CD14-positive monocyte (primary cell): ENCODE measurements at regions not wholly inside any gene's neighbourhood (a gene's known extent, or its start where the extent isn't known, plus 50 kb on each side); places are given as distances from the start of the nearest gene placed in this dataset.
A peak's percentile ranks its signal among the peaks of the same experiment; 100 is the strongest.

Experiments used
- DNase-seq, 3 donors: peaks; one replicate each; pipeline ENCODE4 v3.0.0-alpha.2; 2011 to 2022
- H2AFZ ChIP-seq: 2 replicates; pipeline ENCODE4 v1.6.0; 2012; ENCODE audit warnings: mild to moderate bottlenecking, low read depth, low read length, inconsistent platforms; ENCODE audit not compliant: insufficient read depth, poor library complexity, severe bottlenecking
- H3K27ac ChIP-seq, 2 donors: 1 replicate in 1 of 2; 2 replicates in 1 of 2; pipeline ENCODE4 v1.5.1; 2012 to 2013; ENCODE audit warnings: low read length in 2 of 2, control low read depth in 1 of 2, inconsistent platforms in 1 of 2, low read depth in 1 of 2, mild to moderate bottlenecking in 1 of 2
- H3K27me3 ChIP-seq, 2 donors: one replicate each; pipeline versions ENCODE4 v1.6.0 to v1.6.1; 2011 to 2013; ENCODE audit warnings: low read length in 2 of 2; ENCODE audit not compliant: control insufficient read depth in 2 of 2, insufficient read depth in 2 of 2
- H3K36me3 ChIP-seq, 2 donors: replicated peaks in 1 of 2; 1 replicate in 1 of 2; 2 replicates in 1 of 2; pipeline versions ENCODE4 v1.5.1 to v1.6.1; 2012 to 2013; ENCODE audit warnings: low read length in 2 of 2, control low read depth in 1 of 2, inconsistent platforms in 1 of 2, mild to moderate bottlenecking in 1 of 2; ENCODE audit not compliant: insufficient read depth in 2 of 2, control insufficient read depth in 1 of 2
- H3K4me1 ChIP-seq, 2 donors: 1 replicate in 1 of 2; 2 replicates in 1 of 2; pipeline versions ENCODE4 v1.5.1 to v1.6.1; 2012 to 2013; ENCODE audit warnings: low read length in 2 of 2, control low read depth in 1 of 2, inconsistent platforms in 1 of 2, mild to moderate bottlenecking in 1 of 2, moderate library complexity in 1 of 2; ENCODE audit not compliant: insufficient read depth in 2 of 2, control insufficient read depth in 1 of 2
- H3K4me2 ChIP-seq: replicated peaks from 2 replicates; pipeline ENCODE3; 2012; ENCODE audit warnings: low read length, moderate library complexity, mild to moderate bottlenecking; ENCODE audit not compliant: poor library complexity, severe bottlenecking; ENCODE audit errors: extremely low read depth
- H3K4me3 ChIP-seq, 3 experiments: fragments of 200-600 bp in 1 of 3; sonication (generic) in 1 of 3; replicated peaks in 1 of 3; 1 replicate in 2 of 3; 2 replicates in 1 of 3; pipeline ENCODE4 v1.5.1; 2011 to 2013; ENCODE audit warnings: low read length in 3 of 3, mild to moderate bottlenecking in 3 of 3, control low read depth in 2 of 3, low read depth in 2 of 3, inconsistent platforms in 1 of 3, moderate library complexity in 1 of 3
- H3K79me2 ChIP-seq: 2 replicates; pipeline ENCODE4 v1.6.0; 2012; ENCODE audit warnings: mild to moderate bottlenecking, control low read depth, inconsistent platforms, low read length, moderate library complexity; ENCODE audit not compliant: insufficient read depth
- H3K9ac ChIP-seq: 2 replicates; pipeline ENCODE4 v1.6.0; 2017; ENCODE audit warnings: low read length, mild to moderate bottlenecking; ENCODE audit not compliant: insufficient read depth, poor library complexity, severe bottlenecking
- H3K9me3 ChIP-seq, 2 donors: replicated peaks in 1 of 2; 1 replicate in 1 of 2; 2 replicates in 1 of 2; pipeline versions ENCODE4 v1.5.1 to v1.6.1; 2012 to 2013; ENCODE audit warnings: low read length in 2 of 2, control low read depth in 1 of 2; ENCODE audit not compliant: control insufficient read depth in 1 of 2, insufficient read depth in 1 of 2
- H4K20me1 ChIP-seq: 2 replicates; pipeline ENCODE4 v1.6.0; 2012; ENCODE audit warnings: mild to moderate bottlenecking, low read length, control low read depth, moderate library complexity; ENCODE audit not compliant: insufficient read depth
- H3K27ac Mint-ChIP-seq, 7 donors: one replicate each; pipeline ENCODE4 v1.8.0; 2020; ENCODE audit warnings: mild to moderate bottlenecking in 7 of 7, mixed read lengths in 7 of 7, moderate library complexity in 6 of 7, inconsistent platforms in 2 of 7
- H3K27me3 Mint-ChIP-seq, 3 donors: one replicate each; pipeline ENCODE4 v1.8.0; 2021 to 2022; ENCODE audit warnings: low read depth in 3 of 3, mild to moderate bottlenecking in 3 of 3, mixed read lengths in 3 of 3, moderate library complexity in 3 of 3, inconsistent platforms in 1 of 3
- H3K36me3 Mint-ChIP-seq, 2 donors: one replicate each; pipeline ENCODE4 v1.8.0; 2020; ENCODE audit warnings: mixed read lengths in 2 of 2, inconsistent platforms in 1 of 2, mild to moderate bottlenecking in 1 of 2
- H3K4me1 Mint-ChIP-seq: one replicate; pipeline ENCODE4 v1.8.0; 2020; ENCODE audit warnings: mild to moderate bottlenecking, mixed read lengths
- H3K4me3 Mint-ChIP-seq, 2 donors: one replicate each; pipeline ENCODE4 v1.8.0; 2020; ENCODE audit warnings: mild to moderate bottlenecking in 2 of 2, mixed read lengths in 2 of 2, moderate library complexity in 1 of 2
- H3K9me3 Mint-ChIP-seq, 7 donors: one replicate each; pipeline ENCODE4 v1.8.0; 2020 to 2022; ENCODE audit warnings: mixed read lengths in 7 of 7, mild to moderate bottlenecking in 6 of 7, moderate library complexity in 6 of 7, inconsistent platforms in 2 of 7
- CTCF ChIP-seq: fragments of 200-600 bp; IDR thresholded peaks from one replicate; pipeline ENCODE4 v1.8.0; 2022; ENCODE audit warnings: antibody characterized with exemption, mild to moderate bottlenecking
- WGBS: methylation state at CpG from one replicate; pipeline ENCODE4 v1.1.5; 2013; ENCODE audit warnings: missing lambda C conversion rate; ENCODE audit not compliant: insufficient coverage; 5-methylcytosine and 5-hydroxymethylcytosine counted together
- intact Hi-C, 2 donors: fragments of 100-400 bp; cut with micrococcal nuclease; formaldehyde crosslinking; loops; one replicate each; pipeline versions ENCODE4 v1.15.0 to v1.15.1; 2023

GRCh38 chr3:154783521-154783931 lies 296.6 kb upstream of the MME start:
- Histone ChIP-seq H3K9me3 (no peaks in the 10 kb centered on the region), H3K79me2 (no peaks in the 10 kb centered on the region), H4K20me1 (no peaks in the 10 kb centered on the region), H2AFZ (peak overlapping the region; percentile 51), H3K9ac (peak overlapping the region; percentile 9), H3K4me3 (peak overlapping the region in 1 of 3 experiments; percentile 57), H3K36me3 (no peaks in the 10 kb centered on the region), H3K4me2 (peak overlapping the region; percentile 51), H3K27ac (peak overlapping the region; percentile 51 to 75), H3K4me1 (peaks cover 26 to 32% of the 10 kb centered on the region in 2 donors), H3K27me3 (no peaks in the 10 kb centered on the region)
- TF ChIP-seq CTCF: no peak
- H3K4me3 Mint-ChIP-seq: peak overlapping the region; percentile 10 to 79
- DNase-seq: peak; percentile 67 to 81 (median 77)
- no CpG with 5 or more reads among the region's 4 CpGs for WGBS
- H3K9me3 Mint-ChIP-seq: no peaks in the 10 kb centered on the region
- H3K27ac Mint-ChIP-seq: peak overlapping the region; percentile 86 to 92 (median 91)
- intact Hi-C loops: no loop called here
- H3K36me3 Mint-ChIP-seq: no peaks in the 10 kb centered on the region
- no peaks in the 10 kb centered on the region for H3K27me3 Mint-ChIP-seq
- H3K4me1 Mint-ChIP-seq: peaks cover 36% of the 10 kb centered on the region

GRCh38 chr3:154783061-154783460 lies 297.1 kb upstream of the MME start:
- Histone ChIP-seq H3K79me2 (no peaks in the 10 kb centered on the region), H3K4me1 (peaks cover 26 to 32% of the 10 kb centered on the region in 2 donors), H3K4me3 (peak overlapping the region in 1 of 3 experiments; percentile 57), H3K4me2 (peak overlapping the region; percentile 51), H3K9ac (no peak overlapping the region), H3K27ac (peak overlapping the region in 1 of 2 donors; percentile 75), H3K27me3 (no peaks in the 10 kb centered on the region), H4K20me1 (no peaks in the 10 kb centered on the region), H3K36me3 (no peaks in the 10 kb centered on the region), H2AFZ (peak overlapping the region; percentile 14), H3K9me3 (no peaks in the 10 kb centered on the region)
- DNase-seq: no peak
- TF ChIP-seq CTCF: no peak
- Mint-ChIP-seq H3K27me3 (no peaks in the 10 kb centered on the region), H3K9me3 (no peaks in the 10 kb centered on the region), H3K4me1 (peaks cover 36% of the 10 kb centered on the region), H3K36me3 (no peaks in the 10 kb centered on the region), H3K4me3 (peak overlapping the region in 1 of 2 donors; percentile 79), H3K27ac (peak overlapping the region; percentile 85 to 91 (median 90))
- no CpG with 5 or more reads among the region's 3 CpGs for WGBS
- intact Hi-C loops: no loop called here
